T47D (cell line): ENCODE measurements at regions not wholly inside any gene's neighbourhood (a gene's known extent, or its start where the extent isn't known, plus 50 kb on each side); places are given as distances from the start of the nearest gene placed in this dataset.

Experiments
- DNase-seq, 2 experiments: peaks; one replicate each; pipeline versions ENCODE4 v3.0.0 to v3.0.0-alpha.2; 2011 to 2012; ENCODE audit warnings: low read depth in 1 of 2, low spot score in 1 of 2
- JUND ChIP-seq: IDR thresholded peaks from 2 replicates; pipeline ENCODE4 v1.6.1; 2012; ENCODE audit warnings: low read depth
- in situ Hi-C: cut with HindIII; loops from 2 replicates; pipeline ENCODE4 v1.10.0; 2016; ENCODE audit warnings: low sequenced_read_pairs, low pct_unique_long_range_greater_than_20kb

DNA sequence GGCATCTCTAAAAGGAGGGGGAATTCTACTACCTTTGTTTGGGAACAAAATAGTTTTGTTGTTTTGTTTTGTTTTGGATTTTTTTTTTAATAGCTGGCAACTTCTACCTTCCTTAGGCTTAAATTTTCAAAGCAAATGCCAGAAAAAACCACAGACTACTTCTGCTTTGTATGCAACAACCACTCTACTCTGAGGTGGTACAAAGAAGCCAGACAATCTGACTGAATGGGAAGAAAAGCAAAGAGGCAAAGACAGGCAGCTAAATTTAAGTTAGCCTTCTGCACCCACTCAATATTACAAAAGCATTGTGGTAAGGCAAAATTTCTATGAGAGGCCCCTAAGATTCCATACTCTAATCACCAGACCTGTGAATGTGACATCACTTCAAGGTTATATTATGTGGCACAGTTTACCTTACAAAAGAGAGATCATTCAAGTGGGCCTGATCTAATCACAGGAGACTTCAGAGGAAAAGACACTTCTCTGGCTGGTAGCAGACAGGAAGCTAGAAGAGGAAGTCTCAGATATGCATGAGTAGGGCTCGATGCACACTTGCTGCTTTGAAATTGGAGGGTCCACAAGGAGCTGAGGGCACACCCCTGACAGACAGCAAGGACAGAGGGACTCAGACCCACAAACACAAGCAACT is 566.6 kb downstream of the RPS29 start:
- no peak for TF ChIP-seq JUND
- in situ Hi-C loops: loop anchor here (5.0 kb wide), 1 partner anchor 137 kb away; no protein-coding TSS in a partner anchor
- DNase-seq: no peak

DNA sequence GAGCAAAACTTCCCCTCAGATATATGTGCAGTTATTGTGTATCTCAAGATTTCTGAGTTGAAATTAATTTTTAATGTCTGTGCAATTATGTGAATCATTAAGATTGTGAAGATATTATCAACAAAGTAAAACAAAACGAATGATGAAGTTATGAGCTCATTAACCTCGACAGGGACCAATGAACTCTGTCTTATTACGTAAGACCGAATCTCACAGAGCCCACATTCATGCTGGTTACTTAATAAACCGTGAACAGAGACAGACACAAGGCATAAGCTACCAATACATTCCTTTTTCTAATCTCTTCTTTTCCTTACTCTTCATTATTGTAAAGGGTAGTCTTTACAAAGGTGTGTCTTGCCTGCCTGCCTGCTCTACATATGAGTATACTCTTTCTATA is 568.7 kb downstream of the RPS29 start:
- in situ Hi-C loops: no loop called here
- TF ChIP-seq JUND: no peak

DNA sequence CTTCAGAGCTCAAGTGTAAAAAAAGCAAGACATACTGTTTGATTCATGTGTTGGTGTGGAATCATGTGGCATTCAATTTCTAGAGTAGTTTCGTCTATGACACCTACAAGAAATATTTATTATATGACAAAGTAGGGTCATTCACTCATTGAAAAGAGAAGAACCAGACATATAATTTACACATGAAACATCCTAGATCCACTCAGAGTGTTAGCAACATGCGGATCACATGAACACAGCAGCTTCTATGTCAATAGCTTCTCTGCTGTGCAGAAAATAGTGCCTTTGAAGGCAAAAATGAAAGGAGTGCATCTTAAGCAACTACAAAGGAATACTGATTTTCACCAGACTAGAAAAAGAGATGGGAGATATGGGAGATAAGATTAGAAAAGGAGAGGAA is 569.8 kb downstream of the RPS29 start:
- TF ChIP-seq JUND: no peak
- DNase-seq: no peak
- in situ Hi-C loops: no loop called here

More for the DNA sequence above, 568.7 kb downstream of the RPS29 start:
- no peak for DNase-seq

- in situ Hi-C loops: no loop called here
- no peak for TF ChIP-seq JUND
- DNase-seq: no peak
Measured at GRCh38 chr14:49014476-49014875, 571.7 kb downstream of the RPS29 start.

GRCh38 chr14:49008363-49008762 is 577.8 kb downstream of the RPS29 start:
- no peak for TF ChIP-seq JUND
- DNase-seq: no peak
- in situ Hi-C loops: no loop called here

- in situ Hi-C loops: no loop called here
- no peak for TF ChIP-seq JUND
- DNase-seq: no peak
Measured at GRCh38 chr14:48991141-48991540, 595.0 kb downstream of the RPS29 start.

GRCh38 chr14:48983351-48983888 is 602.8 kb downstream of the RPS29 start:
- TF ChIP-seq JUND: no peak

DNA sequence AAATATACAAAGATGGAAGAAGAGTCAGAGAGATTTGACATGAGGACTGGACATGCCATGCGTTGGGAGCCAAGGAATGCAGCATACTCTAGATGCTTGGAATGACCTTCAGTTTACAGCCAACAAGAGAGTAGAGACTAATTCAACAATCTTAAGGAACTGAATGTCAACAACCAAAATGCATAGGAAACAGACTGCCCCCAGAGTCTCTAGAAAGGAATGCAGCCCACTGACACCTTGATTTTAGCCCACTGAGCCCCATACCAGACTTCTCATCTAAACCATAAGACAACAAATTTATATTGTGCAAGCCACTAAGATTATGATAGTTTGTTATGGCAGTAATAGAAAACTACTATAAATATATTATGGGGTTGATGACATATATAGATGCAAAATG is 611.2 kb downstream of the RPS29 start:
- in situ Hi-C loops: no loop called here
- DNase-seq: peak in 1 of 2 experiments; percentile 9

More at GRCh38 chr14:48983351-48983888, 602.8 kb downstream of the RPS29 start:
- DNase-seq: no peak
- in situ Hi-C loops: no loop called here

DNA sequence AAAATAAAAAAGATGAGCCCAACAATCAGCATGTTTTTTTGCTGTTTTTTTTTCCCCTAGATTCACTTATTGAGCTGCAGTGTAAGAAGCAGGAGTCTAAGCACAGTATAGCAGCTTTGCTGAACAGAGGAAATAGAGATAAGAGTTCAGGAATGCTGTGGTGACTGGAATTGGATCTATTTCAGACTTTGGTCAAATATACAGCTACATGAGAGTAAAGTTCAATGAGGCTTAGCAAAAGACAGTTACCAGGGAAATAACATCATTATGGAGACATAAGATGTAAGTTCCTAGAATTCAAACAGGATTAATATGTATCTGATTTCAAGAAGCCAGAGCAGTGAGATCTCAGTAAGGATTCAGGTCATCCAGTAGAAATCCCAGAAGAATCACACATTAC is 613.0 kb downstream of the RPS29 start:
- in situ Hi-C loops: no loop called here
- TF ChIP-seq JUND: no peak
- DNase-seq: no peak

More for the DNA sequence above, 611.2 kb downstream of the RPS29 start:
- TF ChIP-seq JUND: no peak

- DNase-seq: no peak
- in situ Hi-C loops: no loop called here
- no peak for TF ChIP-seq JUND
Measured at GRCh38 chr14:48970943-48971342, 615.2 kb downstream of the RPS29 start.

GRCh38 chr14:48967419-48967818 is 618.8 kb downstream of the RPS29 start:
- no peak for TF ChIP-seq JUND
- DNase-seq: peak in 1 of 2 experiments; percentile 20
- in situ Hi-C loops: no loop called here

DNA sequence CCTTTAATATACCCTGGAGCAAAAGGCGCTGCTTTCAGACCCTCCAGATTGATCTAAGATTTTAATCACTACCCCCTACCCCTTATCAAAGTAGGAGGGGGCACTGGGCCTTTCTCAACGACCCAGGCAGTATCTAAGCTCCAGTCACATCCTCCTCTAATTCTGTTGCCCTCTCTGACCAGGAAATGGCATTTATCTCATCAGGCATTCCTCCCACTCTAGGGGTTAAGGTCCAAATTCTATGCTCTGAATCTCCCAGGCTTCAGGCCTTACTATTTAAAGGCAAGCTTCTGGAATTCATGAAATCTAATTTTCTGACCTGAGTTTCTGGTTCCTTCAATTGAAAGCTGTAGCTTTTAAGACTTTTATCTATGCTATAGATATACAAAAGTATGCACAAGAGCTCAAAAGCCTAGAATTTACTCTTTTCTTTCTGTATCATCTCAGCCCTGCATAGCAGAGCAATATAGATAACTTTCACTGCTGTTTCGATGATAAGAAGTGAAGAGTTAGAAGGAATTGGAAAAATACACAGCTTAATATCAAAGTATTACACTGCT is 622.9 kb downstream of the RPS29 start:
- no peak for DNase-seq
- in situ Hi-C loops: no loop called here

DNA sequence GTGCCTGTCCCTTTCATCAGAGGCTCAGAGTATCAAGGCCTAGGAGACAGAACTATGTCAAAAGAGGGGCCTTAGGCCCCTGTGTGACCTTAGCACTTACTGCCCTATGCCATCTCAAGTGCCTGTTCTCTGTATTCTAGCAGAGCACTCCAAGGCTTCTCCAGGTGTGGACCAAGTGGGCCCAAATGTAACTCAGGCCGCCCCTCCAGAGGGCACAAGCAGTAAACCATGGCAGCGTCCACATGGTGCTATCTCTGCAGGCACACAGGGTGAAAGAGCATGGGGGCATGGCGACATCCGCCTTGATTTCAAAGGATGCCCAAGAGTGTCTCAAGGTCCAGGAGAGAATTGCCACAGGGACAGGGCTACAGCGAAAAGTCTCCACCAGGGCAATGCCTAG is 628.7 kb downstream of the RPS29 start:
- no peak for DNase-seq
- in situ Hi-C loops: no loop called here
- no peak for TF ChIP-seq JUND

More for the DNA sequence above, 622.9 kb downstream of the RPS29 start:
- TF ChIP-seq JUND: no peak
